ENCODE measurements at regions not wholly inside any gene's neighbourhood (a gene's known extent, or its start where the extent isn't known, plus 50 kb on each side); places are given as distances from the start of the nearest gene placed in this dataset.

DNA sequence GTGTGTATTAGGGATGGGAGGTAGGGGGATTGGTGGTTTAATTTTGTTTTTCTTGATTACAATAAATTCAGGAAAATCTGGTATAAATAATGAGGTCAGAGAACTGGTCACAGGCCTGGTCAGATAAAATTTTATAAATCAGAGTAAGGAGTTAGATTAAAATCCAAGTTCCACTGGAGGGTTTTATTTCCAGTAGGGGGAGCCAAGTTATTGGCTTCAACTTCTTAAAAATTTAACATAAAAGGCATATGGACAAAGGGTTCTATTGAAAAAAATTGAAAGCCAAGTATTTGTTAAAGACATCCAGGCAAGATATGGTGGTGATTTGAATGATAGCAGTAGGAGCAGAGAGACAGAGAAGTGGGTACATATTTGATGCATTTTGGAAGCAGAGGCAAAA lies 763.3 kb downstream of the SORCS1 start:
- Histone ChIP-seq H3K27me3 (ENCODE audit: insufficient read depth) (no peaks in the 10 kb centered on the region), H3K36me3 (ENCODE audit: insufficient read depth) (no peaks in the 10 kb centered on the region), H3K4me1 (ENCODE audit: insufficient read depth) (no peaks in the 10 kb centered on the region), H3K9me2 (ENCODE audit: insufficient read depth) (no peaks in the 10 kb centered on the region), H3K79me2 (replicated peaks; ENCODE audit: insufficient read depth) (no peaks in the 10 kb centered on the region), H3K4me2 (no peak overlapping the region), H3F3A (replicated peaks; ENCODE audit: low read depth) (no peaks in the 10 kb centered on the region), H2AFZ (no peak overlapping the region), H3K4me3 (no peak overlapping the region), H3K27ac (ENCODE audit: low read depth) (no peak overlapping the region), H4K20me1 (replicated peaks; ENCODE audit: insufficient read depth) (no peaks in the 10 kb centered on the region)
- H3K36me3 Mint-ChIP-seq (ENCODE audit: low read depth) = no peaks in the 10 kb centered on the region
- TF ChIP-seq POLR2AphosphoS5 (IDR thresholded peaks at IDR 0.05; ENCODE audit: low read depth) = no peak
- TF ChIP-seq, protein P1, sequence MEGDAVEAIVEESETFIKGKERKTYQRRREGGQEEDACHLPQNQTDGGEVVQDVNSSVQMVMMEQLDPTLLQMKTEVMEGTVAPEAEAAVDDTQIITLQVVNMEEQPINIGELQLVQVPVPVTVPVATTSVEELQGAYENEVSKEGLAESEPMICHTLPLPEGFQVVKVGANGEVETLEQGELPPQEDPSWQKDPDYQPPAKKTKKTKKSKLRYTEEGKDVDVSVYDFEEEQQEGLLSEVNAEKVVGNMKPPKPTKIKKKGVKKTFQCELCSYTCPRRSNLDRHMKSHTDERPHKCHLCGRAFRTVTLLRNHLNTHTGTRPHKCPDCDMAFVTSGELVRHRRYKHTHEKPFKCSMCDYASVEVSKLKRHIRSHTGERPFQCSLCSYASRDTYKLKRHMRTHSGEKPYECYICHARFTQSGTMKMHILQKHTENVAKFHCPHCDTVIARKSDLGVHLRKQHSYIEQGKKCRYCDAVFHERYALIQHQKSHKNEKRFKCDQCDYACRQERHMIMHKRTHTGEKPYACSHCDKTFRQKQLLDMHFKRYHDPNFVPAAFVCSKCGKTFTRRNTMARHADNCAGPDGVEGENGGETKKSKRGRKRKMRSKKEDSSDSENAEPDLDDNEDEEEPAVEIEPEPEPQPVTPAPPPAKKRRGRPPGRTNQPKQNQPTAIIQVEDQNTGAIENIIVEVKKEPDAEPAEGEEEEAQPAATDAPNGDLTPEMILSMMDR (conservative IDR thresholded peaks at IDR 0.05; ENCODE audit: low read depth in 2 of 2) = peak in 1 of 2 experiments; percentile 73
- DNase-seq (ENCODE audit: low spot score) (peak; percentile 28), ATAC-seq (no peak)
- no peaks in the 10 kb centered on the region for H3K9me3 Mint-ChIP-seq
- no peaks in the 10 kb centered on the region for H3K27me3 Mint-ChIP-seq (ENCODE audit: insufficient read depth, low read depth, poor library complexity)
- no peak overlapping the region for H3K4me3 Mint-ChIP-seq
- no peak overlapping the region for H3K27ac Mint-ChIP-seq
- peaks cover 8% of the 10 kb centered on the region for H3K4me1 Mint-ChIP-seq

DNA sequence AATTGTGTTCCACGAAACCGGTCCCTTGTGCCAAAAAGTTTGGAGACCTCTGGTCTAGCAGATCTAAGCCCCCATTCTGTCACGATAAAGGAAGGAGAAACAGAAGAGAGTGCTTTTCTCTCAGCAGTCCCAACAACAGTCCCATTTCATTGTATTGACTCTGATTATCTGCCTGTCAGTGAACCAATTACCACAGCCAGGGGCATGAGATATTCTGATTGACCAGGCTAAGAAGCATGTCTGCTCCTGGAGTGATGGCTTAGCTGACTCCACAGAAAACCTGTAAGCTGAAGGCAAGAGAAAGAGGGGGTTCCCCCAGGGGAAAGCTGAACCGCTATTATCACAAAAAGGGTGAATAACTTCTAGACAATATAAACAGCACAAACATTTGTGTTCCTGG lies 765.4 kb downstream of the SORCS1 start:
- Histone ChIP-seq H3K36me3 (ENCODE audit: insufficient read depth) (no peaks in the 10 kb centered on the region), H3K4me3 (no peak overlapping the region), H3K4me1 (ENCODE audit: insufficient read depth) (0 out of 2 replicates have a peak, but pooled peaks cover 8% of the 10 kb centered on the region), H3K79me2 (replicated peaks; ENCODE audit: insufficient read depth) (no peaks in the 10 kb centered on the region), H3F3A (replicated peaks; ENCODE audit: low read depth) (no peaks in the 10 kb centered on the region), H3K9me2 (ENCODE audit: insufficient read depth) (no peaks in the 10 kb centered on the region), H3K4me2 (no peak overlapping the region), H2AFZ (no peak overlapping the region), H3K27me3 (ENCODE audit: insufficient read depth) (no peaks in the 10 kb centered on the region), H4K20me1 (replicated peaks; ENCODE audit: insufficient read depth) (no peaks in the 10 kb centered on the region), H3K27ac (ENCODE audit: low read depth) (no peak overlapping the region)
- no peak for ATAC-seq
- Mint-ChIP-seq H3K27ac (no peak overlapping the region), H3K27me3 (ENCODE audit: insufficient read depth, low read depth, poor library complexity) (no peaks in the 10 kb centered on the region), H3K4me3 (no peak overlapping the region), H3K9me3 (no peaks in the 10 kb centered on the region), H3K36me3 (ENCODE audit: low read depth) (no peaks in the 10 kb centered on the region), H3K4me1 (peaks cover 17% of the 10 kb centered on the region)
- DNase-seq (ENCODE audit: low spot score) = no peak
- TF ChIP-seq ZNF114 (CRISPR knock-in tag; IDR thresholded peaks at IDR 0.05) = no peak
- TF ChIP-seq, protein P2, sequence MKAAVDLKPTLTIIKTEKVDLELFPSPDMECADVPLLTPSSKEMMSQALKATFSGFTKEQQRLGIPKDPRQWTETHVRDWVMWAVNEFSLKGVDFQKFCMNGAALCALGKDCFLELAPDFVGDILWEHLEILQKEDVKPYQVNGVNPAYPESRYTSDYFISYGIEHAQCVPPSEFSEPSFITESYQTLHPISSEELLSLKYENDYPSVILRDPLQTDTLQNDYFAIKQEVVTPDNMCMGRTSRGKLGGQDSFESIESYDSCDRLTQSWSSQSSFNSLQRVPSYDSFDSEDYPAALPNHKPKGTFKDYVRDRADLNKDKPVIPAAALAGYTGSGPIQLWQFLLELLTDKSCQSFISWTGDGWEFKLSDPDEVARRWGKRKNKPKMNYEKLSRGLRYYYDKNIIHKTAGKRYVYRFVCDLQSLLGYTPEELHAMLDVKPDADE (IDR thresholded peaks at IDR 0.05) = no peak
- no peak for TF ChIP-seq ZNF331 (CRISPR knock-in tag; IDR thresholded peaks at IDR 0.05; ENCODE audit: low read depth)
- no peak for TF ChIP-seq STAT1 (IDR thresholded peaks at IDR 0.05; ENCODE audit: unreplicated experiment)
- TF ChIP-seq EZH2phosphoT487 (IDR thresholded peaks at IDR 0.05; ENCODE audit: unreplicated experiment) = no peak
- TF ChIP-seq, protein P1 (conservative IDR thresholded peaks at IDR 0.05; ENCODE audit: low read depth in 2 of 2) = no peak
- TF ChIP-seq NANOG (IDR thresholded peaks at IDR 0.05; ENCODE audit: borderline replicate concordance) = no peak
- TF ChIP-seq, protein P3, sequence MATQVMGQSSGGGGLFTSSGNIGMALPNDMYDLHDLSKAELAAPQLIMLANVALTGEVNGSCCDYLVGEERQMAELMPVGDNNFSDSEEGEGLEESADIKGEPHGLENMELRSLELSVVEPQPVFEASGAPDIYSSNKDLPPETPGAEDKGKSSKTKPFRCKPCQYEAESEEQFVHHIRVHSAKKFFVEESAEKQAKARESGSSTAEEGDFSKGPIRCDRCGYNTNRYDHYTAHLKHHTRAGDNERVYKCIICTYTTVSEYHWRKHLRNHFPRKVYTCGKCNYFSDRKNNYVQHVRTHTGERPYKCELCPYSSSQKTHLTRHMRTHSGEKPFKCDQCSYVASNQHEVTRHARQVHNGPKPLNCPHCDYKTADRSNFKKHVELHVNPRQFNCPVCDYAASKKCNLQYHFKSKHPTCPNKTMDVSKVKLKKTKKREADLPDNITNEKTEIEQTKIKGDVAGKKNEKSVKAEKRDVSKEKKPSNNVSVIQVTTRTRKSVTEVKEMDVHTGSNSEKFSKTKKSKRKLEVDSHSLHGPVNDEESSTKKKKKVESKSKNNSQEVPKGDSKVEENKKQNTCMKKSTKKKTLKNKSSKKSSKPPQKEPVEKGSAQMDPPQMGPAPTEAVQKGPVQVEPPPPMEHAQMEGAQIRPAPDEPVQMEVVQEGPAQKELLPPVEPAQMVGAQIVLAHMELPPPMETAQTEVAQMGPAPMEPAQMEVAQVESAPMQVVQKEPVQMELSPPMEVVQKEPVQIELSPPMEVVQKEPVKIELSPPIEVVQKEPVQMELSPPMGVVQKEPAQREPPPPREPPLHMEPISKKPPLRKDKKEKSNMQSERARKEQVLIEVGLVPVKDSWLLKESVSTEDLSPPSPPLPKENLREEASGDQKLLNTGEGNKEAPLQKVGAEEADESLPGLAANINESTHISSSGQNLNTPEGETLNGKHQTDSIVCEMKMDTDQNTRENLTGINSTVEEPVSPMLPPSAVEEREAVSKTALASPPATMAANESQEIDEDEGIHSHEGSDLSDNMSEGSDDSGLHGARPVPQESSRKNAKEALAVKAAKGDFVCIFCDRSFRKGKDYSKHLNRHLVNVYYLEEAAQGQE (IDR thresholded peaks at IDR 0.05; ENCODE audit: unreplicated experiment) = no peak
- no peak for TF ChIP-seq CREB1 (CRISPR knock-in tag; IDR thresholded peaks at IDR 0.05; ENCODE audit: low read depth)

Measured in GM23338 (cell line).